HL-60 (cell line): ENCODE measurements at regions not wholly inside any gene's neighbourhood (a gene's known extent, or its start where the extent isn't known, plus 50 kb on each side); places are given as distances from the start of the nearest gene placed in this dataset.

Source experiments
- DNase-seq, 2 experiments: peaks; one replicate each; pipeline ENCODE4 v3.0.0-alpha.2; 2010 to 2020; ENCODE audit warnings: low read depth in 1 of 2, low spot score in 1 of 2
- H3K27ac ChIP-seq: fragments of 250-450 bp; sonication (Bioruptor Pico); replicated peaks from 2 replicates; pipeline ENCODE4 v1.5.1; 2020; ENCODE audit warnings: mild to moderate bottlenecking, moderate library complexity
- H3K27me3 ChIP-seq: fragments of 250-450 bp; sonication (Bioruptor Pico); 2 replicates; pipeline ENCODE4 v1.5.1; 2021; ENCODE audit warnings: mild to moderate bottlenecking, moderate library complexity; ENCODE audit not compliant: insufficient read depth, poor library complexity, severe bottlenecking
- H3K4me3 ChIP-seq: replicated peaks from 2 replicates; pipeline ENCODE4 v1.5.1; 2011; ENCODE audit warnings: mild to moderate bottlenecking, control low read depth, low read length; ENCODE audit not compliant: insufficient read depth
- CTCF ChIP-seq: IDR thresholded peaks from one replicate; pipeline ENCODE4 v1.5.1; 2011; ENCODE audit warnings: low read length, control low read depth, inconsistent platforms; ENCODE audit not compliant: insufficient read depth
- GABPA ChIP-seq: IDR thresholded peaks from 2 replicates; pipeline ENCODE4 v1.6.1; 2012; ENCODE audit warnings: low read depth
- POLR2AphosphoS5 ChIP-seq: IDR thresholded peaks from 2 replicates; pipeline ENCODE4 v1.6.1; 2012; ENCODE audit warnings: low read depth
- REST ChIP-seq: IDR thresholded peaks from 2 replicates; pipeline ENCODE4 v1.6.1; 2012; ENCODE audit warnings: low read depth; ENCODE audit not compliant: insufficient replicate concordance
- SPI1 ChIP-seq: IDR thresholded peaks from 2 replicates; pipeline ENCODE4 v1.6.1; 2012; ENCODE audit warnings: low read depth, mild to moderate bottlenecking, borderline replicate concordance

DNA sequence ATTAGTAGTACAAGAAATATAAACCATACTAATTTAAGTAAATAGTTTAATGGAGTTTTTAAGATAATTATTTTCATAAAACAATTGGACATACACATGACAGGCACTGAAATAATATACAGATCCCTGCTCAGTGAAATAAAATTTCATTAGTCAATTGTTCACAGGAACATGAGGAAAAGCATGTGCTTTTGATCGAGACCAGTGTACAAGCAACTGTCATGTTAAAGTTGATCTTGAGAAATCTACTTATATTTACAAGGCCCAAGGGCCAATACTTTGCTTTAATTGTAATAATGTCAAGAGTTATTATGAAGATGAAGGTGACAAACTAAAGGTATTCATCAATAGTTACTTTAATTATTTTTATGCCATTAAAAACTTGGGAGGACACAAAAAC, 792.7 kb upstream of the LUZP2 start:
- TF ChIP-seq CTCF (no peak), GABPA (no peak), SPI1 (no peak), POLR2AphosphoS5 (no peak), REST (no peak)
- Histone ChIP-seq H3K27me3 (no peaks in the 10 kb centered on the region), H3K27ac (no peak overlapping the region), H3K4me3 (no peak overlapping the region)
- DNase-seq = no peak

GRCh38 chr11:23711981-23712380, 784.9 kb upstream of the LUZP2 start:
- no peak for DNase-seq
- no peak overlapping the region for H3K27ac ChIP-seq

DNA sequence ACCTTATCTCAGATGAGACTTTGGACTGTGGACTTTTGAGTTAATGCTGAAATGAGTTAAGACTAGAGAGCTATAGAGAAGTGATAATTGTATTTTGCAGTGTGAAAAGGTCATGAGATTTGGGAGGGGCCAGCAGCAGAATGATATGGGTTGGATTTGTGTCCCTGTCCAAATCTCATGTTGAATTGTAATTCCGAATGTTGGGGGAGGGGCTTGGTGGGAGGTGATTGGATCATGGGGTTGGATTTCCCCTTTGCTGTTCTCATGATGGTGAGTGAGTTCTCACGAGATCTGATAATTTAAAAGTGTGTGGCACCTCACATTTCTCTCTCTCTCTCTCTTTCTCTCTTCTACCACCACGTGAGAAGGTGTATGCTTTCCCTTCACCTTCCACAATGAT, 777.8 kb upstream of the LUZP2 start:
- Histone ChIP-seq H3K27me3 (no peaks in the 10 kb centered on the region), H3K4me3 (no peak overlapping the region), H3K27ac (no peak overlapping the region)
- no peak for DNase-seq
- TF ChIP-seq REST (no peak), GABPA (no peak), SPI1 (no peak), CTCF (no peak), POLR2AphosphoS5 (no peak)

More at GRCh38 chr11:23711981-23712380, 784.9 kb upstream of the LUZP2 start:
- Histone ChIP-seq H3K4me3 (no peak overlapping the region), H3K27me3 (no peaks in the 10 kb centered on the region)
- no peak for TF ChIP-seq REST
- TF ChIP-seq GABPA = no peak
- no peak for TF ChIP-seq POLR2AphosphoS5
- TF ChIP-seq CTCF = no peak
- TF ChIP-seq SPI1 = no peak
